ENCODE measurements at regions not wholly inside any gene's neighbourhood (a gene's known extent, or its start where the extent isn't known, plus 50 kb on each side); places are given as distances from the start of the nearest gene placed in this dataset.

GRCh38 chr9:75651709-75652108 is 238.8 kb upstream of the PCSK5 start:
- TF ChIP-seq CTCF (IDR thresholded peaks at IDR 0.05; ENCODE audit: extremely low read depth in 1 of 2, insufficient read depth in 1 of 2, low read depth in 1 of 2, low read length in 2 of 2): no peak
- TF ChIP-seq POLR2A (IDR thresholded peaks at IDR 0.05; ENCODE audit: low read depth, low read length): no peak
- TF ChIP-seq MAX (IDR thresholded peaks at IDR 0.05; ENCODE audit: insufficient read depth, insufficient read length): no peak
- TF ChIP-seq EZH2 (IDR thresholded peaks at IDR 0.05; ENCODE audit: borderline replicate concordance, low read depth, low read length, severe bottlenecking): no peak
- no peak for TF ChIP-seq POLR2AphosphoS5 (IDR thresholded peaks at IDR 0.05; ENCODE audit: insufficient read depth, low read depth, low read length)
